HEK293 (cell line): ENCODE measurements at regions not wholly inside any gene's neighbourhood (a gene's known extent, or its start where the extent isn't known, plus 50 kb on each side); places are given as distances from the start of the nearest gene placed in this dataset.

Source experiments
- CTCF ChIA-PET: fragments of 350-600 bp; formaldehyde crosslinking; extraction: SDS; loops from one replicate; lab custom pipeline; 2021; ENCODE audit warnings: antibody characterized with exemption; lab: Yijun Ruan, JAX
- POLR2A ChIA-PET: fragments of 300-600 bp; formaldehyde crosslinking; extraction: SDS; loops from one replicate; lab custom pipeline; 2020; ENCODE audit warnings: antibody characterized with exemption, inconsistent platforms; lab: Yijun Ruan, JAX
- H3K27ac ChIP-seq: fragments of 200-500 bp; sonication (Bioruptor generic); 2 replicates; pipeline ENCODE4 v1.5.1; 2014; ENCODE audit warnings: low read depth, low read length, control low read depth, inconsistent platforms; ENCODE audit errors: extremely low read depth
- H3K36me3 ChIP-seq, 2 experiments: fragments of 200-500 bp in 1 of 2; sonication (Bioruptor generic) in 1 of 2; 1 replicate in 1 of 2; 2 replicates in 1 of 2; pipeline ENCODE4 v1.5.1; 2014 to 2017; ENCODE audit warnings: inconsistent platforms in 2 of 2, low read length in 2 of 2; ENCODE audit not compliant: control insufficient read depth in 2 of 2, insufficient read depth in 1 of 2
- H3K4me1 ChIP-seq: fragments of 200-500 bp; sonication (Bioruptor generic); 2 replicates; pipeline ENCODE4 v1.5.1; 2014; ENCODE audit warnings: mild to moderate bottlenecking, low read length, inconsistent platforms; ENCODE audit not compliant: control insufficient read depth, insufficient read depth
- H3K4me3 ChIP-seq: 2 replicates; pipeline ENCODE4 v1.5.1; 2011; ENCODE audit warnings: low read depth, mild to moderate bottlenecking, control low read depth, low read length, moderate library complexity
- H3K9me3 ChIP-seq: fragments of 200-500 bp; sonication (Bioruptor generic); 2 replicates; pipeline ENCODE4 v1.5.1; 2014; ENCODE audit warnings: low read depth, low read length, inconsistent platforms; ENCODE audit not compliant: control insufficient read depth, insufficient read depth
- GLI4 ChIP-seq: fragments of 450-650 bp; formaldehyde crosslinking; IDR thresholded peaks from 2 replicates; pipeline ENCODE4 v1.5.1; 2016; ENCODE audit warnings: missing biosample characterization, missing genetic modification characterization
- HOXD13 ChIP-seq: sonication (generic); formaldehyde crosslinking; IDR thresholded peaks from 2 replicates; pipeline ENCODE4 v1.8.0; 2022; ENCODE audit warnings: missing genetic modification reagents, borderline replicate concordance
- MEIS1 ChIP-seq: sonication (generic); formaldehyde crosslinking; IDR thresholded peaks from 2 replicates; pipeline ENCODE4 v1.8.1; 2022; ENCODE audit warnings: missing genetic modification reagents, mild to moderate bottlenecking, borderline replicate concordance
- OSR2 ChIP-seq: fragments of 450-650 bp; formaldehyde crosslinking; IDR thresholded peaks from 2 replicates; pipeline ENCODE4 v1.5.1; 2016; ENCODE audit warnings: missing biosample characterization, missing genetic modification characterization
- OVOL3 ChIP-seq: fragments of 450-650 bp; formaldehyde crosslinking; IDR thresholded peaks from 2 replicates; pipeline ENCODE4 v1.5.1; 2016; ENCODE audit warnings: missing biosample characterization, missing genetic modification characterization
- PRDM6 ChIP-seq: fragments of 450-650 bp; formaldehyde crosslinking; IDR thresholded peaks from 2 replicates; pipeline ENCODE4 v1.5.1; 2017; ENCODE audit warnings: missing biosample characterization, missing genetic modification characterization
- REPIN1 ChIP-seq: fragments of 450-650 bp; formaldehyde crosslinking; IDR thresholded peaks from 2 replicates; pipeline ENCODE4 v1.5.1; 2017; ENCODE audit warnings: missing biosample characterization, missing genetic modification characterization, low read depth
- SETDB1 ChIP-seq: IDR thresholded peaks from one replicate; pipeline ENCODE4 v1.6.1; 2017; ENCODE audit warnings: mild to moderate bottlenecking, low read length, moderate library complexity, mixed read lengths; ENCODE audit not compliant: insufficient read length
- TRIM28 ChIP-seq: IDR thresholded peaks from 2 replicates; pipeline ENCODE4 v1.6.1; 2011; ENCODE audit warnings: low read length, control low read depth, borderline replicate concordance
- WT1 ChIP-seq: fragments of 450-650 bp; formaldehyde crosslinking; IDR thresholded peaks from 2 replicates; pipeline ENCODE4 v1.5.1; 2016; ENCODE audit warnings: missing biosample characterization, missing genetic modification characterization
- ZBTB20 ChIP-seq: fragments of 450-650 bp; formaldehyde crosslinking; IDR thresholded peaks from 2 replicates; pipeline ENCODE4 v1.5.1; 2016; ENCODE audit warnings: missing biosample characterization, missing genetic modification characterization
- ZFHX2 ChIP-seq: fragments of 450-650 bp; formaldehyde crosslinking; conservative IDR thresholded peaks from 2 replicates; pipeline ENCODE4 v1.5.1; 2016; ENCODE audit warnings: missing biosample characterization, missing genetic modification characterization
- ZNF140 ChIP-seq: fragments of 450-650 bp; formaldehyde crosslinking; IDR thresholded peaks from 2 replicates; pipeline ENCODE4 v1.5.1; 2016; ENCODE audit warnings: missing biosample characterization, missing genetic modification characterization
- ZNF214 ChIP-seq: fragments of 450-650 bp; formaldehyde crosslinking; IDR thresholded peaks from 2 replicates; pipeline ENCODE4 v1.5.1; 2017; ENCODE audit warnings: missing biosample characterization, mild to moderate bottlenecking, missing genetic modification characterization, borderline replicate concordance
- ZNF292 ChIP-seq: fragments of 450-650 bp; formaldehyde crosslinking; IDR thresholded peaks from 2 replicates; pipeline ENCODE4 v1.5.1; 2016; ENCODE audit warnings: low read depth, missing biosample characterization, missing genetic modification characterization, borderline replicate concordance
- ZNF311 ChIP-seq: fragments of 450-650 bp; formaldehyde crosslinking; IDR thresholded peaks from 2 replicates; pipeline ENCODE4 v1.5.1; 2017; ENCODE audit warnings: missing biosample characterization, missing genetic modification characterization, borderline replicate concordance
- ZNF324 ChIP-seq: fragments of 450-650 bp; formaldehyde crosslinking; IDR thresholded peaks from 2 replicates; pipeline ENCODE4 v1.5.1; 2016; ENCODE audit warnings: missing biosample characterization, missing genetic modification characterization
- ZNF350 ChIP-seq: fragments of 450-650 bp; formaldehyde crosslinking; IDR thresholded peaks from 2 replicates; pipeline ENCODE4 v1.5.0; 2017; ENCODE audit warnings: missing biosample characterization, mild to moderate bottlenecking, missing genetic modification characterization
- ZNF416 ChIP-seq: fragments of 450-650 bp; formaldehyde crosslinking; IDR thresholded peaks from 2 replicates; pipeline ENCODE4 v1.5.1; 2016; ENCODE audit warnings: missing biosample characterization, missing genetic modification characterization
- ZNF473 ChIP-seq: fragments of 450-650 bp; formaldehyde crosslinking; IDR thresholded peaks from 2 replicates; pipeline ENCODE4 v1.5.1; 2017; ENCODE audit warnings: missing biosample characterization, missing genetic modification characterization
- ZNF544 ChIP-seq: fragments of 450-650 bp; formaldehyde crosslinking; IDR thresholded peaks from 2 replicates; pipeline ENCODE4 v1.5.0; 2017; ENCODE audit warnings: missing biosample characterization, missing genetic modification characterization
- ZNF560 ChIP-seq: fragments of 450-650 bp; formaldehyde crosslinking; IDR thresholded peaks from 2 replicates; pipeline ENCODE4 v1.5.1; 2017; ENCODE audit warnings: missing biosample characterization, missing genetic modification characterization, borderline replicate concordance
- ZNF660 ChIP-seq: fragments of 450-650 bp; IDR thresholded peaks from 2 replicates; pipeline ENCODE4 v1.5.1; 2018; ENCODE audit warnings: missing biosample characterization, mild to moderate bottlenecking, missing genetic modification characterization
- ZNF701 ChIP-seq: fragments of 450-650 bp; formaldehyde crosslinking; IDR thresholded peaks from 2 replicates; pipeline ENCODE4 v1.5.1; 2016; ENCODE audit warnings: missing biosample characterization, missing genetic modification characterization
- ZNF704 ChIP-seq: fragments of 450-650 bp; formaldehyde crosslinking; IDR thresholded peaks from 2 replicates; pipeline ENCODE4 v1.5.1; 2016; ENCODE audit warnings: missing biosample characterization, missing genetic modification characterization
- ZNF792 ChIP-seq: fragments of 450-650 bp; formaldehyde crosslinking; IDR thresholded peaks from 2 replicates; pipeline ENCODE4 v1.5.1; 2016; ENCODE audit warnings: missing biosample characterization, missing genetic modification characterization
- TF ChIP-seq, protein P1 (sequence below): fragments of 450-650 bp; formaldehyde crosslinking; IDR thresholded peaks from 2 replicates; pipeline ENCODE4 v1.5.1; 2016; ENCODE audit warnings: missing biosample characterization, missing genetic modification characterization

- CTCF ChIA-PET: interaction anchor here (1.3 to 1.5 kb wide), 2 partner anchors 100 to 373 kb away, joined by 4 read pairs; no protein-coding TSS in a partner anchor
- no peak overlapping the region for H3K27ac ChIP-seq
Measured at GRCh38 chr6:54617730-54618129, 228.8 kb upstream of the FAM83B start.

GRCh38 chr6:54618572-54618971 lies 228.0 kb upstream of the FAM83B start:
- Histone ChIP-seq H3K4me3 (no peak overlapping the region), H3K9me3 (no peaks in the 10 kb centered on the region), H3K36me3 (no peaks in the 10 kb centered on the region), H3K27ac (no peak overlapping the region), H3K4me1 (no peaks in the 10 kb centered on the region)
- POLR2A ChIA-PET: no interaction called here
- no peak for TF ChIP-seq ZNF324
- TF ChIP-seq ZNF416 (tag by site-specific recombination): no peak
- no peak for TF ChIP-seq ZNF792
- no peak for TF ChIP-seq ZNF560
- TF ChIP-seq ZBTB20 (tag by site-specific recombination): no peak
- no peak for TF ChIP-seq ZNF473 (tag by site-specific recombination)
- TF ChIP-seq ZNF660: no peak
- TF ChIP-seq OSR2: no peak
- no peak for TF ChIP-seq OVOL3
- no peak for TF ChIP-seq SETDB1
- no peak for TF ChIP-seq PRDM6
- no peak for TF ChIP-seq ZNF214 (tag by site-specific recombination)
- TF ChIP-seq ZNF350 (tag by site-specific recombination): no peak
- TF ChIP-seq ZNF140 (tag by site-specific recombination): no peak
- no peak for TF ChIP-seq REPIN1 (tag by site-specific recombination)
- no peak for TF ChIP-seq TRIM28
- no peak for TF ChIP-seq ZFHX2 (tag by site-specific recombination)
- no peak for TF ChIP-seq HOXD13 (CRISPR knock-in tag)
- CTCF ChIA-PET: no interaction called here

More at GRCh38 chr6:54617730-54618129, 228.8 kb upstream of the FAM83B start:
- Histone ChIP-seq H3K36me3 (no peaks in the 10 kb centered on the region), H3K4me1 (no peaks in the 10 kb centered on the region), H3K9me3 (no peaks in the 10 kb centered on the region)
- POLR2A ChIA-PET: no interaction called here
- TF ChIP-seq, protein P1, sequence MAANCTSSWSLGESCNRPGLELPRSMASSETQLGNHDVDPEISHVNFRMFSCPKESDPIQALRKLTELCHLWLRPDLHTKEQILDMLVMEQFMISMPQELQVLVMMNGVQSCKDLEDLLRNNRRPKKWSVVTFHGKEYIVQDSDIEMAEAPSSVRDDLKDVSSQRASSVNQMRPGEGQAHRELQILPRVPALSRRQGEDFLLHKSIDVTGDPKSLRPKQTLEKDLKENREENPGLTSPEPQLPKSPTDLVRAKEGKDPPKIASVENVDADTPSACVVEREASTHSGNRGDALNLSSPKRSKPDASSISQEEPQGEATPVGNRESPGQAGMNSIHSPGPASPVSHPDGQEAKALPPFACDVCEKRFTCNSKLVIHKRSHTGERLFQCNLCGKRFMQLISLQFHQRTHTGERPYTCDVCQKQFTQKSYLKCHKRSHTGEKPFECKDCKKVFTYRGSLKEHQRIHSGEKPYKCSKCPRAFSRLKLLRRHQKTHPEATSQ (tag by site-specific recombination): no peak
- TF ChIP-seq GLI4 (tag by site-specific recombination) (no peak), ZNF704 (tag by site-specific recombination) (no peak), ZNF292 (tag by site-specific recombination) (no peak), ZNF544 (tag by site-specific recombination) (no peak), ZNF311 (tag by site-specific recombination) (no peak), MEIS1 (CRISPR knock-in tag) (no peak), TRIM28 (no peak), ZNF701 (tag by site-specific recombination) (no peak), WT1 (no peak)
- TF ChIP-seq, all 188 proteins: peak for 0
- no peak overlapping the region for H3K4me3 ChIP-seq
